ENCODE measurements at regions not wholly inside any gene's neighbourhood (a gene's known extent, or its start where the extent isn't known, plus 50 kb on each side); places are given as distances from the start of the nearest gene placed in this dataset.

- TF ChIP-seq SREBF2 (IDR thresholded peaks at IDR 0.05; ENCODE audit: low read length), result no peak
- no peak for TF ChIP-seq FOXM1 (IDR thresholded peaks at IDR 0.05; ENCODE audit: low read depth, low read length)
- TF ChIP-seq SUPT20H (IDR thresholded peaks at IDR 0.05; ENCODE audit: borderline replicate concordance, control insufficient read depth, low read depth, low read length), result no peak
- no peak for TF ChIP-seq GABPA (IDR thresholded peaks at IDR 0.05; ENCODE audit: low read depth)
- no peak for TF ChIP-seq IRF4 (IDR thresholded peaks at IDR 0.05; ENCODE audit: low read depth, low read length)
Observed at GRCh38 chr4:111360906-111361305, 738.0 kb upstream of the PITX2 start (continued).

DNA sequence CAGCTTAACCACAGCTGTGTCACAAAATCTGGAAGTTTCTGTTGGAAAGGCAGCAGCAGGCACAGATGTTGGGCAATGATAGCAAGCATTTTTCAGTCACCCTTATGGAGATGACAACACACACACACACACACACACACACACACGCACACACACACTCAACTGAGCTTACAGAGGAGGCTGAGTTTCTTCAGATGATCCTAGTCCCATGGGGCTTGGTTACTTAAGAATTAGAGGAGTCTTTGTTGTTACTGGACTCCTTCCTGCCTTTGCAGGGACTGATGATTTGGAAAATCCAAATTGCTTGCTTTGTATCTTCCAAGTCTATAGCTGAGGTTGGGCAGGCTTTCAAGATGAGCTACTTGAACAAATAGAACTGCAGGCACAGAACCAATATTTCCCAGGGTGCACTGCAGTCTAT, 740.1 kb upstream of the PITX2 start:
- ChIA-PET CTCF (no interaction called here), POLR2A (no interaction called here), RAD21 (ENCODE audit: unreplicated experiment) (no interaction called here), SMC1A (ENCODE audit: uncharacterized antibody, unreplicated experiment) (no interaction called here)
- H3K36me3 ChIP-seq (ENCODE audit: control insufficient read depth in 2 of 2, insufficient read depth in 2 of 2, low read length in 1 of 2), result no peaks in the 10 kb centered on the region
- intact Hi-C loops (cut with micrococcal nuclease; ENCODE audit: unreplicated experiment), result no loop called here
- in situ Hi-C loops (cut with MboI), result no loop called here
- DNase-seq (ENCODE audit: low read depth, low spot score), result no peak
- H3K4me2 ChIP-seq (ENCODE audit: control insufficient read depth, insufficient read depth), result no peak overlapping the region
- H4K20me1 ChIP-seq (ENCODE audit: control insufficient read depth, insufficient read depth), result no peaks in the 10 kb centered on the region
- no peak for TF ChIP-seq SMAD5 (IDR thresholded peaks at IDR 0.05; ENCODE audit: low read depth)
- TF ChIP-seq BCL11A (IDR thresholded peaks at IDR 0.05; ENCODE audit: low read depth, low read length), result no peak
- TF ChIP-seq CEBPZ (IDR thresholded peaks at IDR 0.05; ENCODE audit: low read depth, low read length), result no peak
- TF ChIP-seq POU2F2 (IDR thresholded peaks at IDR 0.05; ENCODE audit: borderline replicate concordance, low read depth, low read length), result no peak
- TF ChIP-seq CUX1 (IDR thresholded peaks at IDR 0.05; ENCODE audit: insufficient replicate concordance, low read depth, low read length), result no peak
- TF ChIP-seq IKZF2 (IDR thresholded peaks at IDR 0.05), result no peak
- no peak for ATAC-seq
- no peaks in the 10 kb centered on the region for H3K79me2 ChIP-seq (ENCODE audit: control insufficient read depth, insufficient read depth, low read length)
- no peak overlapping the region for H2AFZ ChIP-seq (ENCODE audit: control insufficient read depth, low read depth, low read length)
- 62% methylated on average over 1 of the region's 1 CpG for WGBS (ENCODE audit: insufficient coverage, insufficient replicate concordance, low lambda C conversion rate, missing lambda C conversion rate)
- H3K9ac ChIP-seq (ENCODE audit: control insufficient read depth, insufficient read depth, low read length), result no peak overlapping the region
- no peak overlapping the region for H3K27ac ChIP-seq (ENCODE audit: control insufficient read depth, insufficient read depth)
- H3K4me3 ChIP-seq, result no peak overlapping the region
- no TSS peak for BruUV-seq (replicated peaks)
- FAIRE-seq, result no peak
- no peaks in the 10 kb centered on the region for H3K4me1 ChIP-seq (ENCODE audit: control insufficient read depth, insufficient read depth, low read length)
- no peaks in the 10 kb centered on the region for H3K9me3 ChIP-seq (replicated peaks; ENCODE audit: control insufficient read depth, insufficient read depth, low read length)
- no peaks in the 10 kb centered on the region for H3K27me3 ChIP-seq (replicated peaks in 1 of 2; ENCODE audit: control insufficient read depth in 2 of 2, insufficient read depth in 2 of 2, low read length in 1 of 2)
